GM06990 (cell line): ENCODE measurements at regions not wholly inside any gene's neighbourhood (a gene's known extent, or its start where the extent isn't known, plus 50 kb on each side); places are given as distances from the start of the nearest gene placed in this dataset.

Experiments
- DNase-seq: peaks from one replicate; pipeline ENCODE4 v3.0.0-alpha.2; 2011; ENCODE audit not compliant: insufficient read length; ENCODE audit errors: extremely low read depth
- H3K27me3 ChIP-seq: replicated peaks from 2 replicates; pipeline ENCODE4 v1.6.0; 2011; ENCODE audit warnings: low read length; ENCODE audit not compliant: control insufficient read depth, insufficient read depth
- H3K36me3 ChIP-seq: 2 replicates; pipeline ENCODE4 v1.5.1; 2011; ENCODE audit warnings: low read length; ENCODE audit not compliant: control insufficient read depth, insufficient read depth
- H3K4me3 ChIP-seq: replicated peaks from 2 replicates; pipeline ENCODE4 v1.5.1; 2011; ENCODE audit warnings: low read depth, mild to moderate bottlenecking, control low read depth, low read length
- CTCF ChIP-seq: IDR thresholded peaks from 2 replicates; pipeline ENCODE4 v1.5.1; 2011; ENCODE audit warnings: low read length, control low read depth, mild to moderate bottlenecking, inconsistent platforms; ENCODE audit not compliant: insufficient read depth, poor library complexity, severe bottlenecking

- Histone ChIP-seq H3K36me3 (no peaks in the 10 kb centered on the region), H3K4me3 (no peak overlapping the region), H3K27me3 (no peaks in the 10 kb centered on the region)
- peak; percentile 93 for TF ChIP-seq CTCF
- DNase-seq: peak; percentile 30
Observed at GRCh38 chr1:48093696-48094528, 96.7 kb upstream of the TRABD2B start.

- DNase-seq: no peak
- TF ChIP-seq CTCF: no peak
- Histone ChIP-seq H3K27me3 (no peaks in the 10 kb centered on the region), H3K4me3 (no peak overlapping the region), H3K36me3 (no peaks in the 10 kb centered on the region)
Observed at GRCh38 chr1:48093147-48093546, 96.0 kb upstream of the TRABD2B start.

- no peak overlapping the region for H3K4me3 ChIP-seq
- no peaks in the 10 kb centered on the region for H3K27me3 ChIP-seq
- no peaks in the 10 kb centered on the region for H3K36me3 ChIP-seq
- TF ChIP-seq CTCF: no peak
- DNase-seq: no peak
Observed at GRCh38 chr1:48092401-48092800, 95.2 kb upstream of the TRABD2B start.

- Histone ChIP-seq H3K27me3 (no peaks in the 10 kb centered on the region), H3K4me3 (no peak overlapping the region), H3K36me3 (no peaks in the 10 kb centered on the region)
- DNase-seq: no peak
- no peak for TF ChIP-seq CTCF
Observed at GRCh38 chr1:48089356-48089891, 92.2 kb upstream of the TRABD2B start.

GRCh38 chr1:48084826-48085225 is 87.6 kb upstream of the TRABD2B start:
- no peaks in the 10 kb centered on the region for H3K27me3 ChIP-seq
- no peak for TF ChIP-seq CTCF
- no peak for DNase-seq
- no peaks in the 10 kb centered on the region for H3K36me3 ChIP-seq
- H3K4me3 ChIP-seq: no peak overlapping the region
